NB4 (cell line): ENCODE measurements at regions not wholly inside any gene's neighbourhood (a gene's known extent, or its start where the extent isn't known, plus 50 kb on each side); places are given as distances from the start of the nearest gene placed in this dataset.

Experiments used
- MYC ChIP-seq: IDR thresholded peaks from 2 replicates; pipeline ENCODE4 v1.6.1; 2011; ENCODE audit warnings: low read depth, low read length
- POLR2A ChIP-seq: IDR thresholded peaks from 2 replicates; pipeline ENCODE4 v1.6.1; 2011; ENCODE audit warnings: mild to moderate bottlenecking; ENCODE audit not compliant: insufficient read length; ENCODE audit errors: extremely low read depth
- TF ChIP-seq, protein P1 (sequence below): IDR thresholded peaks from one replicate; pipeline ENCODE4 v1.5.1; 2012; ENCODE audit warnings: low read depth, low read length
- TF ChIP-seq, protein P2 (sequence below): IDR thresholded peaks from 2 replicates; pipeline ENCODE4 v1.6.1; 2011; ENCODE audit warnings: low read depth, low read length

DNA sequence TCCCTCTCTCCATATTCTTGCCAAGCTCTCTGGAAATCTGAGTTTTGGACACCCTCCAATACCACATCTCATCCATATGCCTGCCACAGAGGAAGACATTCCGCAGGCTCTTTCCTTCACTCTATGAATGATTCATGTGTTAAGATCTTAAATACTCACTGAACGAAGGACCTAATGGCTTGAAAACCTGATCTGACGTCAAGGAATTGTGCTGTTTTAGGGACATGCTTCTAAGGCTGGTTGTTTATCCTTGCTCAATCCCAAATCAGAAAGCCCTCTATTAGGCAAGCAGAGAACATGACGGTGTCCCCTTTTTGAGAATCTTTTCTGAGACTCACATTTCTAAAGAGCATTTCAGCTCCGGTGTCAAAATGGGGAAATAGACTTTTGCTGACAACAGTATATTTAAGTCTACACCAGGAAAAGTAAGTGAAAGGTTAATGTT is 83.7 kb upstream of the GALNT5 start:
- TF ChIP-seq, protein P1, sequence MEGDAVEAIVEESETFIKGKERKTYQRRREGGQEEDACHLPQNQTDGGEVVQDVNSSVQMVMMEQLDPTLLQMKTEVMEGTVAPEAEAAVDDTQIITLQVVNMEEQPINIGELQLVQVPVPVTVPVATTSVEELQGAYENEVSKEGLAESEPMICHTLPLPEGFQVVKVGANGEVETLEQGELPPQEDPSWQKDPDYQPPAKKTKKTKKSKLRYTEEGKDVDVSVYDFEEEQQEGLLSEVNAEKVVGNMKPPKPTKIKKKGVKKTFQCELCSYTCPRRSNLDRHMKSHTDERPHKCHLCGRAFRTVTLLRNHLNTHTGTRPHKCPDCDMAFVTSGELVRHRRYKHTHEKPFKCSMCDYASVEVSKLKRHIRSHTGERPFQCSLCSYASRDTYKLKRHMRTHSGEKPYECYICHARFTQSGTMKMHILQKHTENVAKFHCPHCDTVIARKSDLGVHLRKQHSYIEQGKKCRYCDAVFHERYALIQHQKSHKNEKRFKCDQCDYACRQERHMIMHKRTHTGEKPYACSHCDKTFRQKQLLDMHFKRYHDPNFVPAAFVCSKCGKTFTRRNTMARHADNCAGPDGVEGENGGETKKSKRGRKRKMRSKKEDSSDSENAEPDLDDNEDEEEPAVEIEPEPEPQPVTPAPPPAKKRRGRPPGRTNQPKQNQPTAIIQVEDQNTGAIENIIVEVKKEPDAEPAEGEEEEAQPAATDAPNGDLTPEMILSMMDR, result no peak
- no peak for TF ChIP-seq POLR2A
- TF ChIP-seq MYC, result no peak
- TF ChIP-seq, protein P2, sequence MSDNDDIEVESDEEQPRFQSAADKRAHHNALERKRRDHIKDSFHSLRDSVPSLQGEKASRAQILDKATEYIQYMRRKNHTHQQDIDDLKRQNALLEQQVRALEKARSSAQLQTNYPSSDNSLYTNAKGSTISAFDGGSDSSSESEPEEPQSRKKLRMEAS, result no peak
